HG03135 (cell line): ENCODE measurements at regions not wholly inside any gene's neighbourhood (a gene's known extent, or its start where the extent isn't known, plus 50 kb on each side); places are given as distances from the start of the nearest gene placed in this dataset.

ENCODE experiments used
- ATAC-seq: cut with Tn5 transposase; IDR thresholded peaks from one replicate; pipeline ENCODE4 v1.9.1; 2021; ENCODE audit warnings: mild to moderate bottlenecking, moderate library complexity; ENCODE audit not compliant: unreplicated experiment

DNA sequence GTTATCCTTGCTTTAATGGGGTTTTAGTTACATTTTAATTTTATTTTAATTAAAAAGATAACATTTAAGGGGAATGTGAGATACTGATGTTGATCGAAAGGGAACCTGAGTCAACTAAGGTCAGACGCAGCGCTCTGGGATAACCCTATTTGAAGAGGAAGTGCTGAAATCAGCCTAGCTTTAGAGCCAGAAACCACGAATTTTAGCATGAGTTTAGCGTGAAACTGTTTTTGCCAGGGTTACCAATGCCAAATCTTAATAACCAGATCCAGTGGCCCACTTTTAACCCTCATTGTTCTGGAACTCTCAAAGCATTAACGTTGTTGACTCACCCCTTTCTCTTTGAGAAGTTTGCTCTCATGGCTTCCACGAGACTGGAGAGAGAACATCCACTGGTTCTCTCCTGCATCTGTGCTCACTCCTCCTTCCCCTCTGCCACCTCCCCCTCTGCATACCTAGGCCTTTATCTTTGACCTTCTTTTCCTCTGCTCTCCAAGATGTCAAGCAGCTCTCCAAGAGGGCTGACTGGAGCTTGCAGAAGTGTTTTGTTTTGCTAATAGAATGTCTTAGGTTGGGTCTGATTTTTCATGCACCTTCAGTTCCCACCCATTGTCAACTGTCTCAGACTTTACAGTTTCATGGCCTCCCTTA lies 198.3 kb upstream of the CELF2 start:
- ATAC-seq = no peak

DNA sequence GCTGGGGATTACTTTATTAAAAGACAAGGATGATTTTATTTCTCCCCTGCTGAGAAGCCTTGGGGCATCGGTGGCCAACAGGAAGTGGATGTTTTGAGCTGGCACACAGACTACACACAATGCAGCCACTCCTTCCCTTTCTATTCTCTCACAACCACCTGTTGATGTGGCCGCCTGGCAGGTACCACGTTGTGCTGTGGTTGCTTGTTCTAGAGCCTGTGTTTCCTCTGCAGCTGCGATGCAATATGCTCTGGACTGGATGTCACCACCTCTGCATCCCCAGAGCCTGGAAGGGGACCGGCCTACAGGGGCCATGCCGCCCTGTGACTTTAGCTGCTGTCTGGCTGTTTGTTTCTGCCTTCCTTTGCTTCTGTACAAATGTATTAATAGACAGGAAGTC lies 195.7 kb upstream of the CELF2 start:
- ATAC-seq = no peak

DNA sequence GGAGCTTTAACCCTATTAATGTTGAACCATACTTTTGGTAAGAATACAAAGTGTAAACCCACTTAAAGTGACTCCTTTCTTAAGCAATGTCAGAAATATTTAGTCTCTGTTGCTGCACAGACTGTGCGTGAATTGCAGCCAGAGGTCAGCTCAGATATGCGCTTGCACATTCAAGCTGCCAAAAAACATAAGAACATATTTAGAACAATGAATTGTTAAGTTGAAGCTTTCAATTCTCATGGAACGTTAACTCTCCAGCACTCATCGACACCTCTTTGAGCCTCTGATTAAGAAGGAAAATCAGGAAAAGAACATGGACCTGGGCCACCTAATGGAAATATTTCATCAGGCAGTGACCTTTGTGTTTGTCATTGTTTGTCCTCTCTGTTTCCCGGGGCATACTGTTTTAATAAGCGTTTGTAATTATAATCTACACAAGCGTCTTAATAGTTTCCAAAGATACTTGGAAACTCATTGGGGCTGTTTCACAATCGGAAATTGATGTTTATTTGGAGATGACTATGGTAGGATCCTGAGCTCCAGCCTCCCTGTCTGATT lies 193.0 kb upstream of the CELF2 start:
- no peak for ATAC-seq

DNA sequence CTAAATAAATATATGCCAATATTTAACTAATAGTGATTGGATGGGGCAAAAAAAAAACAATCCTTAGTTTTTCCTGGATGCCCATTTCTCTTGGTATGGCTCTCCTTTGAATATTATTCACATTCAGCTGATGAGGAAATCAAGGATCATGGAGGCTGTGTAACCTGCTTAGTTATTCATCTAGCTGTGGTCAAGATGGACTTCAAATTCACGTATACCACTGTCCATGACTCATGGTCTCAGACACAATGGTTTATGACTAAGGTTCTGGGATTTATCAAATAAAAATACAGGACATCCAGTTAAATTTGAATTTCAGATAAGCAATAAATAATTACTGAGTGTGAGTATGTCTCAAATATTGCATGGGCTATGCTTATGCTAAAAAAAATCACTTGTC lies 191.5 kb upstream of the CELF2 start:
- ATAC-seq = no peak

DNA sequence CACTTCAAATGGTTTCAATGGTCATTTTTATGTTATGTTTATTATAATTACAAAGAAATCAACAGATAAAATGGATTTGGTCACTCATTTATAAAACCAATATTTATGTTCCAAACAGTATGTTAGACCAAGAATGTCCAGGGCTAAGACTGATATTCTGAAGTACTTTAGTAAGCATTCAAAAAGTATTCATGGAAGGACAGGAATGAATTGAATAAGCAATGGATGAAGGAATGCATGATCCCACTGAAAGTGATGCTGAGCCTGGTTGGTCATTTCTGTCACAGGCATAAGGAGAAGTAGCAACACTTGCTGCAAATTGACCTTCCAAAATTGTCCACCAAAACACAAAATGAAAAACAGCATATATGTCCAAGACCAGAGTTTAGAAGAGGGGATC lies 189.0 kb upstream of the CELF2 start:
- ATAC-seq = no peak

DNA sequence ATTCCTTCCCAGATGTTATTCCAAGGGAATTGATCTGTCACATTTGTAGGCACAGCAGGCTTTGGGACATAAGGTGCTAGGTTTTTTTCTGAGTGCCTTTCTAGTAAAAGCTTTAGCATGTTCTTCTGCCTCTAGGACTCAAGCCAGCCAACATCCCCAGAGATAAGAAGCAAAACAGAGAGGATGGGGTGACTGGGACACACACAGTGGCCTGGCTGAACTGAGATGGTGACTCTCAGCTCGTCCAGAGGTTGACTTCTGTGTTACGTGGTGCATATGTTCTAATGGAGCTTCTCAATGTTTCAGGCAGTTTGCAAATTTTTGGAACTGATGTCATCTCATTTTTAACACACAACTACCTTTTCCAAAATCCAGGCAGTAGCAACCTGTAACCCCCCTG lies 188.1 kb upstream of the CELF2 start:
- ATAC-seq = no peak

DNA sequence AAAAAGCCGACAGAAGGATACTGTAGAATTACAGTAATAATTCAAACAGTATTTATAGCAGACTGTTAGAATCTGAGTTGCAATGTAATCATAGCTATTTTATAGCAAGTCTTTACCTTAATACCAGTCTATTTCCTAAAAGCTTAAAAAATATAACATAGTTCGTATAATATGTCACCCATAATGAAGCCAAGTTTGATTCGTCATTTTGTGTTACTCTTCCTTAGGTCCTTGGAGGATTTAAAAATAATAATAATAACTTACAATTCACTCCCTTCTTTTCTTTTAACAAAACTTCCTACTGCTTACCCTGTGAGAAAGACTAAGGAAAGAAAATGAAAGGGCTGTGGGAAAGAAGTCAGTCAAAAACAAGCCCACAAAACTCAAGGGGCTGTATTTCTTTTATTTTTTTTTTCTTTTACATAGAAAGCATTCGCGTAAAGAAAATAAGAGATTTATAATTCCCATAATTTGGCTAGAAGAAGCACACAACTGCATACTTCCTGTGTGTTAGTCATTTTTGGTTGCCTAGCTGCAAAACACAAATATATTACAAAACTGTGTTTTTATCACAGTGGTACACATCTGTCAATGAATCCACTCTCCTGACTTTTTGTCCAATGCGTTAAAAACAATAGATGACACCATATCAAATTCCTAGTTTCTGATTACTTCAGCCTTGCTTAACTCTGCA lies 187.2 kb upstream of the CELF2 start:
- no peak for ATAC-seq

DNA sequence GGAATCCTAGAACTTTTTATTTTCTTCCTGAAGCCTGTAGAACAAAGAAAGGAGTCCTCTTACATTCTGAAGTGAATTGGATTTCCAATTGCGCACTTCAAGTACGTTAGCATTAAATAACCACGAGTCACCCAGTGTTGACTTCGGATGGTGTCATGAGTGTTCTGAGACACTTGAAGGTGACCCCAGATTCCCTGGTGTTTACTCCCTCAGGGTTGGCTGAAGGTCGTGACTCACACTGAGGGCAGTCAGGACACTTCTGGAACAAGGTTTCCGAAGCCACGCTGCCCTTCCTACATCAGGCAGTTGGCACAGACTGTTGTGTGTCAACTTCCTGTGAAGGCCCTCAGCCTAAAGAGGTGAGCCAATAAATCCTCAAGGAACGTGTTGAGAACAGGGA lies 186.6 kb upstream of the CELF2 start:
- no peak for ATAC-seq

DNA sequence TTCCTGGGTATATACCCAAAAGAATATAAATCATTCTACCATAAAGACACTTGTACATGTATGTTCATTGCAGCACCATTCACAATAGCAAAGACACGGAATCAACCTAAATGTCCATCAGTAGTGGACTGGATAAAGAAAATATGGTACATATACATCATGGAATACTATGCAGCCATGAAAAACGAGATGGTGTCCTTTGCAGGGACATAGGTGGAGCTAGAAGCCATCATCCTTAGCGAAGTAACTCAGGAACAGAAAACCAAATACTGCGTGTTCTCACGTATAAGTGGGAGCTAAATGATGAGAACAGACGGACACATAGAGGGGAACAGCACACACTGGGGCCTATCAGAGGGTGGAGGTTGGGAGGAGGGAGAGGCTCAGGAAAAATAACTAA lies 183.7 kb upstream of the CELF2 start:
- no peak for ATAC-seq

DNA sequence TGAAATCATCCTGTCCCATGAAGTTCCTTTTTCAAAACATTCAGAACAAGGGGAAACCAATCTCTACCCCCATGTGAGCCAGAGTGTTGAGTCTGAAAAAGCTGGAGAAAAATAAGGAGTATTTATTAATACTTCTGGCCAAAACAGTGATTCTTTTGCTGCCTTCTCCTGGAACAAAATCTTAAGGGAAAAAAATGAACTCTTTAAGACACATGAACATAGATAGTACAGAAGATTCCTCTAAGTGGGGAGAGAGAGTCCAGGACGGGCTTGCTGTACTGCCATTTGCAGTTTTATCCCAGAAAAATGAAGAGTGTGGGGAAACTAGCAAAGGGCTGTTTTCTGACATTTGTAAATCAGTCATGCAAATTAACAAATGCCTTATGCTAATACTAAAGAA lies 173.4 kb upstream of the CELF2 start:
- no peak for ATAC-seq

DNA sequence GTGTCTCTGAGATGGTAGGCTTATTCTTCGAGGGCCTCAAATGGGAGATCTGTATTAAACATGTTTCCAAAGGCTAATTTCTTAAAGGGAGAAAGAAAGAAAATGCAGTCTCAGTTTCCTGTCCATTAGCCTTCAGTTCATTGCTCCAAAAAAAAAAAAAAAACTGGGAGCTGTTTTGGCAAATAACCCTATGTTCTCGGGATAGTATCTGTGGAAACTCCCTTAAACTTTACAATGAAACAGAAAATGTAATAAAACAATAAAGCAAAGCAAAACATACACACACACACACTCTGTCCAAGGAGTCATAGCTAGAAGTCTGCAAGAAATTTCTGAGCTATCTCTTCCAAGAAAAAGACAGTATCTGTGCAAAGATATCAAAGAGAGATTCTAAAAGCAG lies 172.5 kb upstream of the CELF2 start:
- ATAC-seq = no peak

DNA sequence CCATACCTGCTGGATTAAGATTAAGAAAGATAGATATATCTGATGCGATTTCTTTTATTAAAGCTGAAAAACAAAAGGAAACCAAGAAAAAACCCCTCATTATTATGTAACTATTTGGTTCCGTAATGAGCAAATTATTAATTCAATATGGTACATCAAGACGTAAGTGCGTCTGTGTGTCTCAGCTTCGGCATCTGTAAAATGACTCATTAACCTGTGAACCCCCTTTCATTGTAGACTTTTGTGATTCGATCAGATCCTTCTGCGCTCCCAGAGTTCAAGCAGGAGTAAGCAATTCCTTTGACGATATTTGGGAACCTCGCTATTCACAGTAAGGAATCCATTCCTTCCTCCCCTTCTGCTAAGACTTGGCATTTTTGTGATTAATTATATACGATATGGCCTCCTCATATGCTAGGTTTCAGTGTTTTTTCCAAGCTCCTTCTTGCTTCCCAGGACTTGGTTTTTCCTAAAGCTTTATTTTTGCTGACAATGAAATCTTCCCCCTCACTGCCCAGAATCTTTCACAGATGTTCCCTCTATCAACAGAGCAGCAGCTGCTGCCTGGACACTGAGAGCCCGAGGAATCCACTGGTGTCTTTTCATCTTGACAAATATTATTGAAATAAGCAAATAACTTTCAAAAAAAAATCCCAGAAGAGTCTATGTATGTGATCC lies 171.7 kb upstream of the CELF2 start:
- ATAC-seq = no peak

DNA sequence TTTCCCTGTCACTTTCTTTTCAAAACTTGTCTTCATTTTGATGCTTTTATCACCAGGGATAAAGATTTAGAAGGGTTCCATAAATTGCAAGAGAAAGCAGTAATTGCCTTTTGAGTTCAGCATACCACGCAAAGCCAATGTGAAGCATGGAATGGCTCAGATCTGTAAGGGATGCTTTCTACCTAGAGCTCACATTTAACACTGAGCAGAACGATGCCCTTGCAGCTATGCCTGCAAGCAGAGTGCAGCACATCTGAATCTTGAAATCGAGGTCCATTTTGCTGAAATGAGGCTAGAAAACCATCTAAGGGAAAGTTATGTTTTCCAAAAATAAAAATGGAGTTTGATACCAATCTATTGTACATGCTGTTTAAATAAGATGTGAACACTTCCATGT lies 171.2 kb upstream of the CELF2 start:
- ATAC-seq = no peak

DNA sequence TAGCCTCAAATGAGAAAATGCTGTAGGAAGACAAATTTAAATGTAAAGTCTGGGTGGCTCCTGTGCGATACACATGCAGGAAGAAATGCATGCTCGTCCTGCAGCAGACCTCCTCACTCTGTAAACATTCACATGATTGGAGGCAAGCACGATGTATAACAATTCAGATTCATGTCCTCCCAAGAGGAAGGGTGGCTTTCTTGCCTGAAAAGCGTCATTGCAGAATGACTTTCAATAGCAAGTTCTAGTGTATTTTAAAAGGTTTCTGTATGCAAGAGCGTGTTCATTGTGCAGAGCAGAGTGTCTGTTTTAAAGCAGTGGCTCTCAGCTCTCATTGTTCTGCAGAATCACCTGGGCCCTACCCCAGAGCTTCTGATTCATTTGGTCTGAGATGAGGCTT lies 170.3 kb upstream of the CELF2 start:
- no peak for ATAC-seq

DNA sequence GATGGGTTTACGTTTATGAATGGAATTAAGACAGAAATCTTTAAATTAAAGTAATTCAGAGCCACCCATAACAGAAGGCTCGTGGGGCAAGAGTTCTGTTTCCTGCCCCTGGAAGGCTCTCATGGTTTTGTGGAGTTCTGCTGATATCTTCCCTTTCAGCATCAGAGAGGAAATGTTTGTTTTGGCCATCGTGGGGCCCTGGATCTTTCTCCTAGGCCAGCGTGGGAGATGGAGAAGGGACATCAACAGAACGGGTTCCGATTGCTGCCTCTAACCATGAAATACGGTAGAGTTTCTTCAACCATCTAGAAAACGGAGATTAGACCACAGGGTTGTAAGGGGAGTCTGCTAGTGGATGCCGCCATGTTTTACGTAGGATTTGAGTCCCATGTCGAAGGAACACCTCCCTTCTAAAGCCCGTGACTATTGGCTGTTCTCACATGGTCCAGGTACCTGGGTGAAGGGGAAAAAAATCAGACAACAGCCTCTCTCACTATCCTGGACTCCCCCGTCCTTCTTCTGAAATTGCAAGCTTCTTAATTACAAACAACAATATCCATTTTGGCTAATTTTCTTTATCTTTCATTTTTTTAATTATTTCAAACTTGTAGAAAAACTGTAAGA lies 169.1 kb upstream of the CELF2 start:
- no peak for ATAC-seq

DNA sequence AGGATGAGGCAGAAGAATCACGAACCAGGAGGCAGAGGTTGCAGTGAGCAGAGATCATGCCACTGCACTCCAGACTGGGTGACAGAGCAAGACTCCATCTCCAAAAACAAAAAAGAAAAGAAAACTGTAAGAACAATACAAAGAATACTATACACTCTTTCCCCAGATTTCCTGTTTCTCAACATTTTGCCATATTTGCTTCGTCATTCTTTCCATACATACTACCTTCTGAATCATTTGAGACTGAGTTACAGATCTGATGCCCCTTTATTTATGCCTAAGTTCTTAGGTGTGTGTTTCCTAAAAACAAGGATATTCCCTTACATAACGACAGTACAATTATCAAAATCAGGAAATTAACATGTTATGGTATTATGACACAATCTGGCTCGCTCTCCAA lies 168.4 kb upstream of the CELF2 start:
- ATAC-seq = no peak

DNA sequence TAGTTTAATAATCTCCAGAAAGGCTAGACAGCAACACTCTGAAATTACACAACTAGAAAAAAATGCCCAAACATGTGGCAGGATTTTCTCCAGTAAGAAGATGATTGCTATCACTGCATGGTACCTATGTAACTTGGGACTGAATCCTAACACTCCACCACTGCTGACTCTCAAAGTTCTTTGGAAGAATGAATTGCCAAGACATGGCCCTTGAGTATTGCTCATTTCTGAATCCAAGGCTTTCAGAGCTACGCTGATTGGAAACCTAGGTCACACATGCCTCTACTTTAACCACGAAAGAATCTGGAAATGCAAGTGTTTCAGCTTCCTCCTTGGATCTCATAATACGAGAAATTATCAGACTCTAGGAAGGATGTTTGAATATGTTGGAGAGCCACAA lies 167.5 kb upstream of the CELF2 start:
- ATAC-seq = no peak

DNA sequence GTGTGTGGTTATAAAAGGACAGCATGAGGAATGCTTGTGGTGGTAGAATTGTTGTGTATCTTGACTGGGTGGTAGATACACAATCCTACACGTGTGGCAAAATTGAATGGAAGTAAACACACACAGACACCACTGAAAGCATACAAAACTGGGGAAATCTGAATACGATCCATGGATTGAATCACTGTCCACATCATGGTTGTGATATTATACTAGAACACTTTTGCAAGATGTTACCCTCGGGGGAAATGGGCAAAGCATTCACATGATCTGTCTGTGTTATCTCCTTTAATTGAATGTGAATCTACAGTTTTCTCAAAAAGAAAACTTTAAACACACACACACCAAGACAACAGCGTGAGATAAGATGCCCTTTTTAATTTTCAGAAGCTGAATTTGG lies 165.2 kb upstream of the CELF2 start:
- ATAC-seq = no peak

DNA sequence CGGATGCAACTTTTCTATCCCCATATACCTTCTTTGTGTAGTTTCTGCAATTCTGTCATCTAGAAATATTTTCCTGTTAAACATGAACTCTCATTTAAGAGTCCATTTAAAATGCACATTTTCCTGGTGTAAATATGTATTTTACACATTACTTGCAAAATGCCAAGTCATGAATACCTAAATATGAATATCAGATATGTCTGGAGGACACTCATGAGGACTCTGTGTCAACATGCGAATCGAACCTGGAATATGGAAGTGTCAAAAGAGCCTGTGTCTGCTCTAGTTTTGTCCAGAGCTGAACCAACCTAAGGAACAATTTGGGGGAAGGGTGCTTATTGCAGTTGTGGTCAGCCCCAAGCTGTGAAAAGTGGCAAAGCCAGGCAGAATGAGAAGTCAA lies 163.7 kb upstream of the CELF2 start:
- ATAC-seq = no peak

DNA sequence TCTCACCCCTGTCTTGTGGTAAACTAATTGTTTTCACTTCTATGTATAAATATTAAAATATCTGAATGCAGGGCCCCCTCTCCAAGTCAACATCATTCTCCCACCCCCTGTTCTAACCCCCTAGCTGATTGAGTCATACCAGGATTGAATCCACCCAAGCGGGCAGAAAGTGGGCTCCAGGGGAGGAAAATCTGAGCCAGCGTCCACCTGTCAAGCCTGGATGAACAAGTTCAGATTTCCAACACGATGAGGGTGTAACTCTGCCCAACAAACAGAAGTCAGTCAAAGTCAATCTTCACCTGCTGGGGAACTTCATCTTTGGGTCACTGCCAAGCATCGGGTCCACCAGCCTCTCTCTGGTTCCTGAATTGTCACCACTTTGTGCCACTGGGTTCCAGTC lies 162.9 kb upstream of the CELF2 start:
- ATAC-seq = no peak

DNA sequence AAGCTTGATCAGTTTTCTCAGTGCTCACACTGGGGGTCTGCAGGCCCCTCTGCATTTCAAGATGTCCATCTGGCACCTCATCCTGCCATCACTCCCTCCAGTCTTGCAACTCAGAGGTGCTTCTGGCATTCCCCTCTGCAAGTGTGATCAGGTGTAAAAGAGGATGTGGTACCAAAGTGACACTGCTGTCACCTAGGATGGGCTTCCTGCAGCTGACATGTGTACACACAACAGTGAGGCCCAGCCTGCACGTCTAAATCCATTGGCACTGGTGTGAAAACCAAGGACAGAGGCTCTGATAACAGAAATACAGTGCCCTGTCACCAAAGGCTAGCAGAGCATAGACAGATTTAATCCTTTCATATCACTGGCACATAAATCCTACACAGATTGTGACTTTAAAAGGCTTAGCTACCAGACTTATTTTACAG lies 162.5 kb upstream of the CELF2 start:
- ATAC-seq = no peak
